Smooth muscle cell (in vitro differentiated cells): ENCODE measurements at regions not wholly inside any gene's neighbourhood (a gene's known extent, or its start where the extent isn't known, plus 50 kb on each side); places are given as distances from the start of the nearest gene placed in this dataset.

ENCODE experiments used
- DNase-seq: peaks from one replicate; lab custom pipeline; 2025; ENCODE audit not compliant: unreplicated experiment; lab: John Stamatoyannopoulos, UW
- H2AFZ ChIP-seq: fragments of 200-600 bp; sonication (generic); 2 replicates; pipeline ENCODE4 v1.6.0; 2016; ENCODE audit warnings: antibody characterized with exemption, low read depth, mild to moderate bottlenecking
- H3F3A ChIP-seq: fragments of 200-600 bp; sonication (generic); 2 replicates; pipeline ENCODE4 v1.6.0; 2017; ENCODE audit warnings: antibody characterized with exemption, low read depth
- H3K27ac ChIP-seq: fragments of 200-600 bp; sonication (generic); 2 replicates; pipeline ENCODE4 v1.5.1; 2016; ENCODE audit warnings: low read depth, mild to moderate bottlenecking
- H3K27me3 ChIP-seq: fragments of 200-600 bp; sonication (generic); 2 replicates; pipeline ENCODE4 v1.6.1; 2016; ENCODE audit warnings: low read depth, mild to moderate bottlenecking
- H3K36me3 ChIP-seq: fragments of 200-600 bp; sonication (generic); 2 replicates; pipeline ENCODE4 v1.5.1; 2016; ENCODE audit warnings: low read depth
- H3K4me1 ChIP-seq: fragments of 200-600 bp; sonication (generic); 2 replicates; pipeline ENCODE4 v1.5.1; 2016; ENCODE audit warnings: low read depth
- H3K4me2 ChIP-seq: fragments of 200-600 bp; sonication (generic); 2 replicates; pipeline ENCODE4 v1.6.0; 2016; ENCODE audit warnings: mild to moderate bottlenecking
- H3K4me3 ChIP-seq: fragments of 200-600 bp; sonication (generic); 2 replicates; pipeline ENCODE4 v1.5.1; 2016; ENCODE audit warnings: mild to moderate bottlenecking
- H3K79me2 ChIP-seq: fragments of 200-600 bp; sonication (generic); 2 replicates; pipeline ENCODE4 v1.6.0; 2016; ENCODE audit warnings: low read depth, mild to moderate bottlenecking
- H3K9ac ChIP-seq: fragments of 200-600 bp; sonication (generic); 2 replicates; pipeline ENCODE4 v1.6.0; 2016; ENCODE audit warnings: low read depth
- H3K9me3 ChIP-seq: fragments of 200-600 bp; sonication (generic); replicated peaks from 2 replicates; pipeline ENCODE4 v1.5.1; 2016; ENCODE audit warnings: low read depth
- H4K20me1 ChIP-seq: fragments of 200-600 bp; sonication (generic); 2 replicates; pipeline ENCODE4 v1.6.0; 2016; ENCODE audit warnings: low read depth
- WGBS: methylation state at CpG from one replicate; pipeline ENCODE4 v1.1.7; 2016; ENCODE audit warnings: low lambda C conversion rate; 5-methylcytosine and 5-hydroxymethylcytosine counted together
- TF ChIP-seq, protein P1 (sequence below): fragments of 200-600 bp; sonication (generic); IDR thresholded peaks from 2 replicates; pipeline ENCODE4 v1.5.1; 2017; ENCODE audit warnings: borderline replicate concordance, mild to moderate bottlenecking, antibody characterized with exemption; ENCODE audit not compliant: insufficient read depth, poor library complexity, severe bottlenecking

DNA sequence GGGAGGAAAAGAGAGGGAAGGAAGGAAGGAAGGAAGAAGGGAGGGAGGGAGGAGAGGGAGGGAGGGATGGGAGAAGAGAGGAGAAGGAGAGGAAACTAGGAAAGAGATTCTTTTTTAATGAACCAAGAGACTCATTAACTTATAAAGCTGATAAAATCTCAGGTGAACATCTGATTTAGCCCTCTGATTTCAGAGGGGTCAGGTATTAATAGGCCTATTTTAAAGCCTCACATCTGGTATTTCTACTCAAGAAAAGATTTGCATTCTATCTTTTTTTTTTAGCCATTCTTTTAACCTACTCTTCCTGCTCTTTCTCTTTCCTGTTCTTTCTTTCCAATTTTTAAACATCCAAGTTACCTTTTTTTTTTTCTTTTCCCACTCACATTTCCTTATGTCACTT is 103.3 kb upstream of the CPEB2 start:
- H3K9ac ChIP-seq = no peak overlapping the region
- peaks cover 11% of the 10 kb centered on the region for H3K27me3 ChIP-seq
- no peak for DNase-seq
- no peak overlapping the region for H3K4me2 ChIP-seq
- H3K4me1 ChIP-seq = no peaks in the 10 kb centered on the region
- TF ChIP-seq, protein P1, sequence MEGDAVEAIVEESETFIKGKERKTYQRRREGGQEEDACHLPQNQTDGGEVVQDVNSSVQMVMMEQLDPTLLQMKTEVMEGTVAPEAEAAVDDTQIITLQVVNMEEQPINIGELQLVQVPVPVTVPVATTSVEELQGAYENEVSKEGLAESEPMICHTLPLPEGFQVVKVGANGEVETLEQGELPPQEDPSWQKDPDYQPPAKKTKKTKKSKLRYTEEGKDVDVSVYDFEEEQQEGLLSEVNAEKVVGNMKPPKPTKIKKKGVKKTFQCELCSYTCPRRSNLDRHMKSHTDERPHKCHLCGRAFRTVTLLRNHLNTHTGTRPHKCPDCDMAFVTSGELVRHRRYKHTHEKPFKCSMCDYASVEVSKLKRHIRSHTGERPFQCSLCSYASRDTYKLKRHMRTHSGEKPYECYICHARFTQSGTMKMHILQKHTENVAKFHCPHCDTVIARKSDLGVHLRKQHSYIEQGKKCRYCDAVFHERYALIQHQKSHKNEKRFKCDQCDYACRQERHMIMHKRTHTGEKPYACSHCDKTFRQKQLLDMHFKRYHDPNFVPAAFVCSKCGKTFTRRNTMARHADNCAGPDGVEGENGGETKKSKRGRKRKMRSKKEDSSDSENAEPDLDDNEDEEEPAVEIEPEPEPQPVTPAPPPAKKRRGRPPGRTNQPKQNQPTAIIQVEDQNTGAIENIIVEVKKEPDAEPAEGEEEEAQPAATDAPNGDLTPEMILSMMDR = no peak
- no peaks in the 10 kb centered on the region for H4K20me1 ChIP-seq
- no peaks in the 10 kb centered on the region for H3K9me3 ChIP-seq
- no peaks in the 10 kb centered on the region for H3K36me3 ChIP-seq
- H3F3A ChIP-seq = no peaks in the 10 kb centered on the region
- no peak overlapping the region for H3K27ac ChIP-seq
- H3K4me3 ChIP-seq = no peak overlapping the region
- no peak overlapping the region for H2AFZ ChIP-seq
- H3K79me2 ChIP-seq = no peaks in the 10 kb centered on the region

DNA sequence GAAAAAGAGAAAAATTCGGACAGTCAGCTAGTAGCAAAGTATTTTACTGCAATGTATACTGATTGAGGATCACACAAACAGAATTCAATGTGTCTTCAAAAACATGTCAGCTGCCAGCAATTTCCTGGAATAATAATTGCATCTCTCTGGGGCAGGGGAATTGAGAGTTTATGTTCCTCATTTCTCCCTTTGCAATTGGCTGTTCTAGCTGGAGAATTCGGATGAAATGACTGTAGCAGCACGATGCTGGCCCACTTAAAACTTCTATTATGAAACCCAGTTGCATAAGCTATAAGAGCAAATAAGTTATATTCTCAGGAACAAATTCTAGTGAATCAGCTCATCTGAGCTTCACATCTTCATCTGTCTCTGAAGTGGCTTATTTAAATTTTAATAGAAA is 99.9 kb upstream of the CPEB2 start:
- Histone ChIP-seq H3K4me3 (no peak overlapping the region), H2AFZ (no peak overlapping the region), H3K4me2 (no peak overlapping the region), H3K27me3 (peaks cover 6% of the 10 kb centered on the region), H3F3A (no peaks in the 10 kb centered on the region), H3K79me2 (no peaks in the 10 kb centered on the region), H3K9ac (no peak overlapping the region), H4K20me1 (no peaks in the 10 kb centered on the region), H3K9me3 (no peaks in the 10 kb centered on the region), H3K27ac (no peak overlapping the region), H3K4me1 (no peaks in the 10 kb centered on the region), H3K36me3 (no peaks in the 10 kb centered on the region)
- TF ChIP-seq, protein P1 = no peak
- DNase-seq = no peak
- WGBS = 88% methylated on average over 3 of the region's 3 CpGs

DNA sequence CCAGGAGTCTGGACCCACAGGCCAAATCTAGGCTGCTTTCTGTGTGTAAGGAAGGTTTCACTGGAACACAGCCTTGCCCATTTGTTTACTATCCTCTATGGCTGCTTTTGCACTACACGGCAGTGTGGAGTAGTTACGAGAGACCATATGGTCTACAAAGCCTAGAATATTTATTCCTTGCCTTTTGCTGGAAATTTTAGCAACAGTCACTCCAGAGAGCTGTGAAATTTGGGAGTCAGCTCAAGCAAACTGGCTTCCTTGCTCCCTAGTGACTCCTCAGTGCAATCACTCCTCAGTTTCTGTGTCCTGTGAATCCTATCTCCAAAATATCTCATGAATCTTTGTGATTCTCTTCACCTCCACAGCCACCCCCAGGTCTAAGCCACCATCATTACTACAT is 99.0 kb upstream of the CPEB2 start:
- no peaks in the 10 kb centered on the region for H3K4me1 ChIP-seq
- H3K4me3 ChIP-seq = no peak overlapping the region
- H3K36me3 ChIP-seq = no peaks in the 10 kb centered on the region
- H3K27ac ChIP-seq = no peak overlapping the region
- H3F3A ChIP-seq = no peaks in the 10 kb centered on the region
- no peaks in the 10 kb centered on the region for H3K9me3 ChIP-seq
- H3K9ac ChIP-seq = no peak overlapping the region
- H3K4me2 ChIP-seq = no peak overlapping the region
- H3K27me3 ChIP-seq = peaks cover 6% of the 10 kb centered on the region
- DNase-seq = no peak
- WGBS = 93% methylated on average over 2 of the region's 2 CpGs
- no peak overlapping the region for H2AFZ ChIP-seq
- H3K79me2 ChIP-seq = no peaks in the 10 kb centered on the region
- H4K20me1 ChIP-seq = no peaks in the 10 kb centered on the region
- TF ChIP-seq, protein P1 = no peak

DNA sequence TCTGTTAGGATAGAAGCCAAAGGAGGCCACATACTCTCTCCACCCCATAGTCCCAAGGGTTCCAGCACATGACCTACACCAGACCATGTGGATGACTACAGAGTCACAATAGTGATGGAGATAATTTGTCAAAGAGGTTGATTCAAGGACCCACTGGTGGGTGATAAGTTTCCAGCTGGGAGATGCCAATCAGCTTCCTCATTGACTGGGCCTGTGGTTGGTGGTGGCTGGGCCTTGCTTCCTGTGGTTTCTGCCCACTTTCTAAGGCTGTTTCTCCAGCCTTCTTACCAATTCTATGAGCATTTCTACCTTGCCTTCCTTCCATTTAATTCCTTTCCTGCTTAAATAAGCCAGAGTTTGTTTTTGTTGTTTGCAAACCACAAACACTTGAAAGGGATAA is 95.5 kb upstream of the CPEB2 start:
- H3K27ac ChIP-seq = no peak overlapping the region
- TF ChIP-seq, protein P1 = no peak
- no peaks in the 10 kb centered on the region for H3K9me3 ChIP-seq
- no peaks in the 10 kb centered on the region for H4K20me1 ChIP-seq
- no peaks in the 10 kb centered on the region for H3K36me3 ChIP-seq
- no peak for DNase-seq
- no peaks in the 10 kb centered on the region for H3K4me1 ChIP-seq
- H3K4me2 ChIP-seq = no peak overlapping the region
- no peak overlapping the region for H3K9ac ChIP-seq
- H3K27me3 ChIP-seq = no peaks in the 10 kb centered on the region
- no peak overlapping the region for H2AFZ ChIP-seq
- H3K79me2 ChIP-seq = no peaks in the 10 kb centered on the region
- H3F3A ChIP-seq = no peaks in the 10 kb centered on the region
- H3K4me3 ChIP-seq = no peak overlapping the region
